ENCODE measurements at regions not wholly inside any gene's neighbourhood (a gene's known extent, or its start where the extent isn't known, plus 50 kb on each side); places are given as distances from the start of the nearest gene placed in this dataset.
A peak's percentile ranks its signal among the peaks of the same experiment; 100 is the strongest.

DNA sequence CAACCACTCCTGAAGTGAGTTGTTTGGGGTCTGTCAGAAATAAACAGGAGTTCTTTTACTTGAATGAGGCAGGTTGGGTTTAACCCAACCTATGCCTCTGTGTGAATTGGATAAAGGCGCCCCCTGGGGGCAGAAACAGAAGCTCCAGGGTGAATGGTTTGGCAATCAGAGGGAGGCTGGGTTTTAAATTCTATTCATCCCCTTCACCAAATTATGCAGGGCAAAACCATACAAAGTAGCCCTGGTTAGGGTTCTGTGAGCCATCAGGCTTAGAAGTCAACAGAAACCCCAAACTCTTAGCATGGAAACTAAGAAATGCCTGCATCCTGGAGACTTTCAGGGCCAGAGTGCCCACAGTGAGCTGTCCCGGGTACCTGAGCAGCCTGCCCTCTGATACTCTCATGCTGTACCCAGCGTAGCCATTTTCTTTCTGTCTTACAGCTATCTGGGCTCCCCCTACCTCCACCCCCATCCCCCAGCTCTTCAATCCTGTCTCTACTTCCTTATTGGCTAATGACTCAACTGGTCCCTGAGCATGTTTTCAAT is 241.5 kb downstream of the ICOS start:
- no peak overlapping the region for H3K4me3 ChIP-seq (ENCODE audit: insufficient read length, low read depth)
- no peaks in the 10 kb centered on the region for H3K9me3 ChIP-seq (ENCODE audit: insufficient read depth, low read length)
- no peaks in the 10 kb centered on the region for H3K36me3 ChIP-seq (ENCODE audit: insufficient read depth, insufficient read length, low read length)
- H3K4me1 ChIP-seq (ENCODE audit: insufficient read depth, insufficient read length): no peaks in the 10 kb centered on the region
- no peak overlapping the region for H3K9ac ChIP-seq (ENCODE audit: insufficient read length, low read depth)
- H3K27me3 ChIP-seq (ENCODE audit: insufficient read depth, insufficient read length): no peaks in the 10 kb centered on the region
- TF ChIP-seq ZNF274 (IDR thresholded peaks at IDR 0.05; ENCODE audit: low read depth, low read length) (no peak), SUZ12 (IDR thresholded peaks at IDR 0.05; ENCODE audit: extremely low read depth, insufficient read depth, insufficient read length) (no peak), YY1 (IDR thresholded peaks at IDR 0.05; ENCODE audit: insufficient read depth, insufficient read length) (no peak)
- peak; percentile 18 for DNase-seq (ENCODE audit: low read depth, low spot score)

DNA sequence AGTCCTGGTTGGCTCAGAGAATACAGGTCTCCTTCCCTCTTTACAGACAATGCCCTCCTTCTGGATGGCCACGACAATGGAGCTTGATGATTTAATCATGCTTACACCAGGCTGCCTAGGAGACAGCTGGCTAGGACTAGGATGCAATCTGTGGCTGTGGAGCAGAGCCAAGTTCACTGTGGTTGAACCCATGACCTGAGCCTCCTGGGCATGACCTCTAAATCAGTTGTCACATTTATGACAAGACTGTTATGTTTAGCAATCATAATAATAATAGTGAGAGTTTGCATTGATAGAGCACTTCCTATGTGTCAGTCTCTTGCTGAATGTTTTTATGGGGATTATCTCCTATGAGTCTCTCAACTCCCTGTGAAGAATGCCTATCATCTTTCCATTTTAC is 244.1 kb downstream of the ICOS start:
- Histone ChIP-seq H3K9ac (ENCODE audit: insufficient read length, low read depth) (no peak overlapping the region), H3K4me1 (ENCODE audit: insufficient read depth, insufficient read length) (no peaks in the 10 kb centered on the region), H3K4me3 (ENCODE audit: insufficient read length, low read depth) (no peak overlapping the region), H3K27me3 (ENCODE audit: insufficient read depth, insufficient read length) (no peaks in the 10 kb centered on the region), H3K9me3 (ENCODE audit: insufficient read depth, low read length) (no peaks in the 10 kb centered on the region), H3K36me3 (ENCODE audit: insufficient read depth, insufficient read length, low read length) (no peaks in the 10 kb centered on the region)
- no peak for DNase-seq (ENCODE audit: low read depth, low spot score)
- TF ChIP-seq ZNF274 (IDR thresholded peaks at IDR 0.05; ENCODE audit: low read depth, low read length): no peak
- TF ChIP-seq SUZ12 (IDR thresholded peaks at IDR 0.05; ENCODE audit: extremely low read depth, insufficient read depth, insufficient read length): no peak
- TF ChIP-seq YY1 (IDR thresholded peaks at IDR 0.05; ENCODE audit: insufficient read depth, insufficient read length): no peak

DNA sequence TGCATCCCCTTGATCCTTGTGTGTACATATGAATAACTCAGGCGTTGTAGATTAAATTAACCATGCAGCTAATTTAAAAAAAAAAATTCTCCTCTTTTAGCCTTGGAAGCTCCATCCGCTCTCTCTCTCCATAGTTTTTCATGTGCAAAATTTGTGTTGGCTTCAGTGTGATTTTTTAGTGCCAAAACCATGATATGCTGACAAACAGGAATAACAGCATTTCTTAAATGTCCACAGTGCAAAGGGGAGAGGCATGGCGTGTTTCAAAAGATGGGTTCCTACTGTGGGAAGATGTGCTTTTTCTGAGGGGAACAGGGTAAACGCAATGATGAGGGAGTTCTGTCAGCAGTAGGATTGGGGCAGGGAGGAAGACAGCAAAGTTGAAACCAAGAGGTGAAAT is 247.0 kb downstream of the ICOS start:
- Histone ChIP-seq H3K4me1 (ENCODE audit: insufficient read depth, insufficient read length) (no peaks in the 10 kb centered on the region), H3K4me3 (ENCODE audit: insufficient read length, low read depth) (no peak overlapping the region), H3K9me3 (ENCODE audit: insufficient read depth, low read length) (no peaks in the 10 kb centered on the region), H3K27me3 (ENCODE audit: insufficient read depth, insufficient read length) (no peaks in the 10 kb centered on the region), H3K9ac (ENCODE audit: insufficient read length, low read depth) (no peak overlapping the region), H3K36me3 (ENCODE audit: insufficient read depth, insufficient read length, low read length) (no peaks in the 10 kb centered on the region)
- no peak for DNase-seq (ENCODE audit: low read depth, low spot score)
- TF ChIP-seq SUZ12 (IDR thresholded peaks at IDR 0.05; ENCODE audit: extremely low read depth, insufficient read depth, insufficient read length) (no peak), YY1 (IDR thresholded peaks at IDR 0.05; ENCODE audit: insufficient read depth, insufficient read length) (no peak), ZNF274 (IDR thresholded peaks at IDR 0.05; ENCODE audit: low read depth, low read length) (no peak)

DNA sequence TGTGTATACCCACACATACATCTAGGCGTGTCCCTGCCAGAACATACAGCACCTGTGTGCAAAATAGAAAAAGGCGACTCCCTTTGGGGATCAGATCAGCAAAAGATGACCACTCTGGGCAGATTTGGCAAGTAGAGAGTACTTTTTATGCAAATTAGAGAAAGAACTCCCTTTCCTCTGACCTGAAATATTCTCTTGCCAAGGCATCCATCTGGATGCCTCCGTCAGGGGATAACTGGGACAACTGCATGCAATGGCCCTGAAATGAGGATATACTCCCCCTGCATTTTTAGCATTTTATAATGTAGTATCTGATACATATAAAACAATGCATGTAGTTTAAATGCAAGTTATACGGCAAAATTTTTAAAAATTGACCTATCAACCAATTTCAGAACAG is 247.7 kb downstream of the ICOS start:
- H3K9me3 ChIP-seq (ENCODE audit: insufficient read depth, low read length): no peaks in the 10 kb centered on the region
- H3K4me1 ChIP-seq (ENCODE audit: insufficient read depth, insufficient read length): no peaks in the 10 kb centered on the region
- H3K4me3 ChIP-seq (ENCODE audit: insufficient read length, low read depth): no peak overlapping the region
- H3K9ac ChIP-seq (ENCODE audit: insufficient read length, low read depth): no peak overlapping the region
- H3K27me3 ChIP-seq (ENCODE audit: insufficient read depth, insufficient read length): no peaks in the 10 kb centered on the region
- TF ChIP-seq ZNF274 (IDR thresholded peaks at IDR 0.05; ENCODE audit: low read depth, low read length) (no peak), SUZ12 (IDR thresholded peaks at IDR 0.05; ENCODE audit: extremely low read depth, insufficient read depth, insufficient read length) (no peak), YY1 (IDR thresholded peaks at IDR 0.05; ENCODE audit: insufficient read depth, insufficient read length) (no peak)
- no peak for DNase-seq (ENCODE audit: low read depth, low spot score)
- H3K36me3 ChIP-seq (ENCODE audit: insufficient read depth, insufficient read length, low read length): no peaks in the 10 kb centered on the region

DNA sequence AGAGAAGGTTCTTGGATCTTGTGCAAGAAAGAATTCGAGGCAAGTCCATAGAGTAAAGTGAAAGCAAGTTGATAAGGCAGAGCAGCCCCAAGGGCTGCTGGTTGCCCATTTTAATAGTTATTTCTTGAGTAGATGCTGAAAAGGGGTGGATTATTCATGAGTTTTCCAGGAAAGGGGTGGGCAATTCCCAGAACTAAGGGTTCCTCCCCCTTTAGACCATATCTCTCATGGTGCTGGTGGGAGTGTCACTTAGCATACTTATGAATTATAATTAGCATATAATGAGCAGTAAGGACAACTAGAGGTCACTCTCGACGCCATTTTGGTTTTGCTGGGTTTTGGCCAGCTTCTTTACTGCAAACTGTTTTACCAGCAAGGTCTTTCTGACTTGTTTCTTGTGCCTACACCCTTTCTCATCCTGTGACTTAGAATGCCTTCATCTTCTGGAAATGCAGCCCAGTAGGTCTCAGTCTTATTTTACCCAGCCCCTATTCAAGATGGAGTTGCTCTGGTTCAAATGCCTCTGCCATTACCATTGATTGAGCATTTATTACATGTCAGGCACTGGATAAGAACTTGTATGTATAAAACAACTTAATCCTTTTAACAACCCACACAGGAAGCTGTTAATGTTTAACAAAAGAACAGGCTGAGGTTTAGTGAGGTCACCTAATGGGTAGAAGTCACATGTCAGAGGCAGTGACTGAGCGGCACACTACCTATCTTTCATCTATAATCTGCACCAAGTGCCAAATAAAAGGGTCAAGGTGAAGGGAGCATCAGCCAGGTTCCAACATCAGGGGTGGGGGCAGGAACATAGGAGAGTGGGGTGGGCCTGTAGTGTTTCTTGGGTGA is 250.9 kb downstream of the ICOS start:
- no peak for TF ChIP-seq SUZ12 (IDR thresholded peaks at IDR 0.05; ENCODE audit: extremely low read depth, insufficient read depth, insufficient read length)
- TF ChIP-seq ZNF274 (IDR thresholded peaks at IDR 0.05; ENCODE audit: low read depth, low read length): no peak
- Histone ChIP-seq H3K9me3 (ENCODE audit: insufficient read depth, low read length) (no peaks in the 10 kb centered on the region), H3K4me1 (ENCODE audit: insufficient read depth, insufficient read length) (no peaks in the 10 kb centered on the region), H3K4me3 (ENCODE audit: insufficient read length, low read depth) (no peak overlapping the region), H3K9ac (ENCODE audit: insufficient read length, low read depth) (no peak overlapping the region), H3K27me3 (ENCODE audit: insufficient read depth, insufficient read length) (no peaks in the 10 kb centered on the region), H3K36me3 (ENCODE audit: insufficient read depth, insufficient read length, low read length) (no peaks in the 10 kb centered on the region)
- DNase-seq (ENCODE audit: low read depth, low spot score): no peak

DNA sequence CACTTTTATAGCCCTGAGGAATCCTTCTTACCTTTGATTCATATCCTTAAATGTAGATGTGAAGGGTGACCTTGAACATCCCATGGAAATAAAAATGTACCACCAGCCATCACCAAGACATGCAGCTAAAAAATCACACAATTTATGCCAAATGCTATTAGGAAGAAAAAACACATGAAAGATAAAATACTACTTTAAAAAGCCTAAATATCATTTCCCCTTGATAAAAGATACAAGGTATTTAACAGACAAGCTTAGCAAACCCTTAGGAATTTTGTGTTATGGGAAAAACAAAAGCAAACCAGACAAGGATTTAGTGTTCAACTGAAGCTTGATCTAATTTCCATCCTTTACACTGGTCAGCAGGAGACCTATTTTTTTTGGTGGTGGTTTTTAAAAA is 255.0 kb downstream of the ICOS start:
- TF ChIP-seq SUZ12 (IDR thresholded peaks at IDR 0.05; ENCODE audit: extremely low read depth, insufficient read depth, insufficient read length): no peak
- TF ChIP-seq YY1 (IDR thresholded peaks at IDR 0.05; ENCODE audit: insufficient read depth, insufficient read length): no peak
- no peak for TF ChIP-seq ZNF274 (IDR thresholded peaks at IDR 0.05; ENCODE audit: low read depth, low read length)
- Histone ChIP-seq H3K4me1 (ENCODE audit: insufficient read depth, insufficient read length) (no peaks in the 10 kb centered on the region), H3K36me3 (ENCODE audit: insufficient read depth, insufficient read length, low read length) (no peaks in the 10 kb centered on the region), H3K9ac (ENCODE audit: insufficient read length, low read depth) (no peak overlapping the region), H3K9me3 (ENCODE audit: insufficient read depth, low read length) (no peaks in the 10 kb centered on the region), H3K4me3 (ENCODE audit: insufficient read length, low read depth) (no peak overlapping the region), H3K27me3 (ENCODE audit: insufficient read depth, insufficient read length) (no peaks in the 10 kb centered on the region)
- no peak for DNase-seq (ENCODE audit: low read depth, low spot score)

DNA sequence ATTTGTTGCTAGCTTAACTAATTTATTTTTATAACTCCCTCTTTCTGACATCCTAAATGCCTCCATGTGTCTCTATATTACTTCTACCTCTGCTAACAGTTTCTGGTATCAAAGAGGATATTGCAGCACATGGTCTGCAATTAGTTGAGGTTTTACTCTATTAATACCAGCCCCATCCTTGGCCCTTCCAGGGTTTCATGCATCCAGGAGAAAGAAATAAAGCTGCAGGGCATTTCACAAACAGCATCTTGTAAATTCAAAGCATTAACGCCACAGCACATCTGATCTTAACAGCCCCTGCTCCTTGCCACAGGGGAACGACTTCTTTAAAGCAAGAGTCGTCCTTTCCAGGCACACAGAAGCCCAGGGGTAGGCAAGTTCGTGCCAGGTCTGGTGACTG is 258.9 kb downstream of the ICOS start:
- TF ChIP-seq SUZ12 (IDR thresholded peaks at IDR 0.05; ENCODE audit: extremely low read depth, insufficient read depth, insufficient read length) (no peak), ZNF274 (IDR thresholded peaks at IDR 0.05; ENCODE audit: low read depth, low read length) (no peak), YY1 (IDR thresholded peaks at IDR 0.05; ENCODE audit: insufficient read depth, insufficient read length) (no peak)
- no peaks in the 10 kb centered on the region for H3K27me3 ChIP-seq (ENCODE audit: insufficient read depth, insufficient read length)
- no peak for DNase-seq (ENCODE audit: low read depth, low spot score)
- no peaks in the 10 kb centered on the region for H3K4me1 ChIP-seq (ENCODE audit: insufficient read depth, insufficient read length)
- no peaks in the 10 kb centered on the region for H3K9me3 ChIP-seq (ENCODE audit: insufficient read depth, low read length)
- no peak overlapping the region for H3K4me3 ChIP-seq (ENCODE audit: insufficient read length, low read depth)
- H3K36me3 ChIP-seq (ENCODE audit: insufficient read depth, insufficient read length, low read length): no peaks in the 10 kb centered on the region
- H3K9ac ChIP-seq (ENCODE audit: insufficient read length, low read depth): no peak overlapping the region

Data from NT2/D1 (cell line).